ENCODE measurements at regions not wholly inside any gene's neighbourhood (a gene's known extent, or its start where the extent isn't known, plus 50 kb on each side); places are given as distances from the start of the nearest gene placed in this dataset.

GRCh38 chr16:35746281-35746962 is 2287.0 kb downstream of the TP53TG3F start:
- DNase-seq, result no peak
- intact Hi-C loops (cut with micrococcal nuclease), result no loop called here
- no peak overlapping the region for H3K4me3 ChIP-seq (ENCODE audit: low read length)
- no peaks in the 10 kb centered on the region for H3K4me1 ChIP-seq (ENCODE audit: insufficient read depth, low read length)
- POLR2A ChIA-PET (ENCODE audit: unreplicated experiment), result no interaction called here
- H3K27me3 ChIP-seq (ENCODE audit: low read length), result no peaks in the 10 kb centered on the region
- no peaks in the 10 kb centered on the region for H3K9me3 ChIP-seq (ENCODE audit: low read length)
- CTCF ChIA-PET, result no interaction called here
- no peak for TF ChIP-seq EZH2phosphoT487 (IDR thresholded peaks at IDR 0.05; ENCODE audit: borderline replicate concordance, low read length)
- no peak for TF ChIP-seq CTCF (conservative IDR thresholded peaks at IDR 0.05; ENCODE audit: low read depth, low read length)
- no peak for TF ChIP-seq EZH2 (IDR thresholded peaks at IDR 0.05; ENCODE audit: low read length, unreplicated experiment)
- no peaks in the 10 kb centered on the region for H3K36me3 ChIP-seq (ENCODE audit: low read depth, low read length)
- no peak overlapping the region for H3K4me2 ChIP-seq (ENCODE audit: low read length)
- no peaks in the 10 kb centered on the region for H3K79me2 ChIP-seq (ENCODE audit: low read length)
- H2AFZ ChIP-seq (ENCODE audit: low read length), result no peak overlapping the region
- no peaks in the 10 kb centered on the region for H3F3A ChIP-seq (ENCODE audit: low read length, unreplicated experiment)
- H3K9me2 ChIP-seq (replicated peaks; ENCODE audit: low read length), result no peaks in the 10 kb centered on the region
- H3K27ac ChIP-seq (ENCODE audit: low read length), result no peak overlapping the region
- ATAC-seq, result no peak
- no peaks in the 10 kb centered on the region for H4K20me1 ChIP-seq (ENCODE audit: low read length)
- no peak overlapping the region for H3K9ac ChIP-seq (ENCODE audit: low read length)
- BruUV-seq (replicated peaks), result no TSS peak

- POLR2A ChIA-PET (ENCODE audit: unreplicated experiment), result no interaction called here
- DNase-seq, result no peak
Measured at GRCh38 chr16:35746963-35747657, 2287.7 kb downstream of the TP53TG3F start.

More at GRCh38 chr16:35746963-35747657, 2287.7 kb downstream of the TP53TG3F start:
- CTCF ChIA-PET, result no interaction called here
- H3K9ac ChIP-seq (ENCODE audit: low read length), result no peak overlapping the region
- H3K4me3 ChIP-seq (ENCODE audit: low read length), result no peak overlapping the region
- no peaks in the 10 kb centered on the region for H3K27me3 ChIP-seq (ENCODE audit: low read length)
- no peak for ATAC-seq
- BruUV-seq (replicated peaks), result no TSS peak
- H3K4me2 ChIP-seq (ENCODE audit: low read length), result no peak overlapping the region
- no peaks in the 10 kb centered on the region for H3K79me2 ChIP-seq (ENCODE audit: low read length)
- no peak overlapping the region for H3K27ac ChIP-seq (ENCODE audit: low read length)
- H3K4me1 ChIP-seq (ENCODE audit: insufficient read depth, low read length), result no peaks in the 10 kb centered on the region
- intact Hi-C loops (cut with micrococcal nuclease), result no loop called here
- H3K36me3 ChIP-seq (ENCODE audit: low read depth, low read length), result no peaks in the 10 kb centered on the region
- no peaks in the 10 kb centered on the region for H3K9me2 ChIP-seq (replicated peaks; ENCODE audit: low read length)
- H3K9me3 ChIP-seq (ENCODE audit: low read length), result no peaks in the 10 kb centered on the region
- H2AFZ ChIP-seq (ENCODE audit: low read length), result no peak overlapping the region
- TF ChIP-seq EZH2phosphoT487 (IDR thresholded peaks at IDR 0.05; ENCODE audit: borderline replicate concordance, low read length) (no peak), EZH2 (IDR thresholded peaks at IDR 0.05; ENCODE audit: low read length, unreplicated experiment) (no peak), CTCF (conservative IDR thresholded peaks at IDR 0.05; ENCODE audit: low read depth, low read length) (no peak)
- no peaks in the 10 kb centered on the region for H4K20me1 ChIP-seq (ENCODE audit: low read length)
- H3F3A ChIP-seq (ENCODE audit: low read length, unreplicated experiment), result no peaks in the 10 kb centered on the region

Measured in PC-3 (cell line).